Tibial nerve (tissue), 4 donors: ENCODE measurements at regions not wholly inside any gene's neighbourhood (a gene's known extent, or its start where the extent isn't known, plus 50 kb on each side); places are given as distances from the start of the nearest gene placed in this dataset.

ENCODE experiments used
- EP300 ChIP-seq, 2 donors: sonication (generic); formaldehyde crosslinking; IDR thresholded peaks; one replicate each; pipeline ENCODE4 v1.6.1; 2017; ENCODE audit warnings: antibody characterized with exemption in 2 of 2, mild to moderate bottlenecking in 1 of 2
- POLR2A ChIP-seq, 2 donors: fragments of 450-650 bp; IDR thresholded peaks; one replicate each; pipeline ENCODE4 v1.6.1; 2017; ENCODE audit warnings: antibody characterized with exemption in 2 of 2, mild to moderate bottlenecking in 2 of 2, moderate library complexity in 2 of 2
- TF ChIP-seq, protein P1 (sequence below), 5 experiments: fragments of 200-600 bp in 3 of 5; fragments of 450-650 bp in 2 of 5; sonication (generic) in 3 of 5; IDR thresholded peaks; one replicate each; pipeline ENCODE4 v1.5.1; 2016 to 2019; ENCODE audit warnings: antibody characterized with exemption in 5 of 5, mild to moderate bottlenecking in 3 of 5, moderate library complexity in 2 of 5

DNA sequence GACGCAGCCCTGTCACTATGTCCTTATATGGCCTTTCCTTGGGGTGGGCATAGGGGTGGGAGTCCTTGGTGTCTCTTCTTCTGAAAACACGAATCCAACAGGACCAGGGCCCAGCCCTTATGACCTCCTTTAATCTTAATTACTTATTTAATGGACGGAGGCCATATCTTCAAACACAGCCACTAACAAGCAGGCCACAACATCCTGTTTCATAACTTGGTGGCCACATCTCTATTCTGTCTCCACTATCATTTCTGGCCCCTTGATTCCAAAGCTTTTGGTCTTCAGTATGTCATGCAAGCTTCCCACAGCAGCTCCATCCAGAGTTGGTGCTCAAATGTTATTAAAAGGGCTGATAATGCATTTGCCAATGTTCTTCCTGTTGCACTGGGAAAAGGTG is 287.3 kb upstream of the SMIM21 start:
- TF ChIP-seq, protein P1, sequence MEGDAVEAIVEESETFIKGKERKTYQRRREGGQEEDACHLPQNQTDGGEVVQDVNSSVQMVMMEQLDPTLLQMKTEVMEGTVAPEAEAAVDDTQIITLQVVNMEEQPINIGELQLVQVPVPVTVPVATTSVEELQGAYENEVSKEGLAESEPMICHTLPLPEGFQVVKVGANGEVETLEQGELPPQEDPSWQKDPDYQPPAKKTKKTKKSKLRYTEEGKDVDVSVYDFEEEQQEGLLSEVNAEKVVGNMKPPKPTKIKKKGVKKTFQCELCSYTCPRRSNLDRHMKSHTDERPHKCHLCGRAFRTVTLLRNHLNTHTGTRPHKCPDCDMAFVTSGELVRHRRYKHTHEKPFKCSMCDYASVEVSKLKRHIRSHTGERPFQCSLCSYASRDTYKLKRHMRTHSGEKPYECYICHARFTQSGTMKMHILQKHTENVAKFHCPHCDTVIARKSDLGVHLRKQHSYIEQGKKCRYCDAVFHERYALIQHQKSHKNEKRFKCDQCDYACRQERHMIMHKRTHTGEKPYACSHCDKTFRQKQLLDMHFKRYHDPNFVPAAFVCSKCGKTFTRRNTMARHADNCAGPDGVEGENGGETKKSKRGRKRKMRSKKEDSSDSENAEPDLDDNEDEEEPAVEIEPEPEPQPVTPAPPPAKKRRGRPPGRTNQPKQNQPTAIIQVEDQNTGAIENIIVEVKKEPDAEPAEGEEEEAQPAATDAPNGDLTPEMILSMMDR (IDR thresholded peaks at IDR 0.05), result no peak
- TF ChIP-seq POLR2A (IDR thresholded peaks at IDR 0.05) (no peak), EP300 (IDR thresholded peaks at IDR 0.05) (no peak)
